GM06990 (cell line): ENCODE measurements at regions not wholly inside any gene's neighbourhood (a gene's known extent, or its start where the extent isn't known, plus 50 kb on each side); places are given as distances from the start of the nearest gene placed in this dataset.

Experiments
- DNase-seq: peaks from one replicate; pipeline ENCODE4 v3.0.0-alpha.2; 2011; ENCODE audit not compliant: insufficient read length; ENCODE audit errors: extremely low read depth
- H3K27me3 ChIP-seq: replicated peaks from 2 replicates; pipeline ENCODE4 v1.6.0; 2011; ENCODE audit warnings: low read length; ENCODE audit not compliant: control insufficient read depth, insufficient read depth
- H3K36me3 ChIP-seq: 2 replicates; pipeline ENCODE4 v1.5.1; 2011; ENCODE audit warnings: low read length; ENCODE audit not compliant: control insufficient read depth, insufficient read depth
- H3K4me3 ChIP-seq: replicated peaks from 2 replicates; pipeline ENCODE4 v1.5.1; 2011; ENCODE audit warnings: low read depth, mild to moderate bottlenecking, control low read depth, low read length
- CTCF ChIP-seq: IDR thresholded peaks from 2 replicates; pipeline ENCODE4 v1.5.1; 2011; ENCODE audit warnings: low read length, control low read depth, mild to moderate bottlenecking, inconsistent platforms; ENCODE audit not compliant: insufficient read depth, poor library complexity, severe bottlenecking

- H3K36me3 ChIP-seq: peaks cover 26% of the 10 kb centered on the region
Measured at GRCh38 chr12:124442772-124443445, 124.5 kb downstream of the NCOR2 start.

GRCh38 chr12:124442281-124442680, 125.1 kb downstream of the NCOR2 start:
- Histone ChIP-seq H3K27me3 (no peaks in the 10 kb centered on the region), H3K36me3 (peaks cover 28% of the 10 kb centered on the region), H3K4me3 (no peak overlapping the region)
- no peak for DNase-seq
- no peak for TF ChIP-seq CTCF

More at GRCh38 chr12:124442772-124443445, 124.5 kb downstream of the NCOR2 start:
- Histone ChIP-seq H3K27me3 (no peaks in the 10 kb centered on the region), H3K4me3 (no peak overlapping the region)
- TF ChIP-seq CTCF: no peak
- DNase-seq: no peak

DNA sequence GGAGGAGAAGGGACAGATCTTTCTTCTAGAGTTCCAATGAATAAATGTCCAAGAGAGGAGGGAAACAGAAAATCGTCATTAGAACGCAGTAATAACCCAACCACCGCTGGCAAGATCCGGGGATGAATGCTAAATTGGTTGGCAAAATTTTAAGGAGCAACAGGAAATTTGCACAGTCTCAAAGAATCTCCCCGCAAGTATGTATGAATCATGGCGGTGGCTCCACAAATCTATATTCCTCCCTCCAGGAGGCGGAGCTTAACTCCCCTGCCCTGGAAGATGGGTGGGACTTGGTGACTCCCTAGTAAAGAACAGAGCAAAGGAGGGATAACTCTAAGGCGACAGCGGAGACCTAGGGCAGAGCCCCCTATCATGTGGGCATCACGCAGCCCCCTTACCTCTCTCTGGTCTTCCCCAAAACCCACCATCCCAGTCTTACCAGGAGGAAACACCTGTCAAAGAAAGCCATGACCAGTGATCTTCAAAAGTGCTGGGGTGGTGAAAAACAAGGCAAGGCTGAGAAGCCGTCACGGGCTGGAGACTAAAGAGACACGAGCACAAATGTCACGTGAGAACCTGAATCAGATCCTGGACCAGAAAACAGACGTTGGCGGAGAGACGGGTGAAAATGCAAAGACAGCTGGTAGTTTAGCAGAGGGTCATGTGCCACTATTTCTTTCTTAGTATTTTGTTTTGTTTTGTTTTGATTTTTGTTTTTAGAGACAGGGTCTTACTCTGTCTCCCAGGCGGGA, 125.8 kb downstream of the NCOR2 start:
- no peak for DNase-seq
- no peak for TF ChIP-seq CTCF
- H3K36me3 ChIP-seq: peaks cover 28% of the 10 kb centered on the region
- no peak overlapping the region for H3K4me3 ChIP-seq
- no peaks in the 10 kb centered on the region for H3K27me3 ChIP-seq

DNA sequence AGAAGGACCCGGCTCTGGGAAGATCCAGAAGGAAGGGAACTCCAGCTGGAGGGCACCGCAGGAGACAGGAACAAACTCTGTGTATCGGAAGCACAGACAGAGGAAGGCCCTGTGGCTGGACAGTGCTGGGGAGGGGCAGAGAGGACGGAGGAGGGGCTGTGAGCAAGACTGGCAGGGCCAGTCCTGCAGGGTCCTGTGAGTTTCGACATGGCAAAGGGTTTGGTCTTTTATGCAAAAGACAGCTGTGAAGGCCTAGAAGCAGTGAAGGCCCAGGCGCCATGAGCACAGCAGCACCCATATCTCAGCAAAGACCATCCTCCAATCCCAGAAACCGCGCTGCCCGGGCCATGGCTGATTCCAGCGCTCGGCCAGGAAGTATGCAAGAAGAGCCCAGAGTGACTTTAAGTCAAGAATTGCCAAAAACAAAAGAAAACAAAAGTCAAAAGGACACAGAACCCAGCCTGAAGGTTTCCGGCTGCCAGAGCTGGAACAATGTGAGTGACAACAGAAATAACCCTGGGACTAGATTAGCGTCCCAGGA, 126.5 kb downstream of the NCOR2 start:
- Histone ChIP-seq H3K27me3 (no peaks in the 10 kb centered on the region), H3K4me3 (no peak overlapping the region), H3K36me3 (peaks cover 28% of the 10 kb centered on the region)
- DNase-seq: no peak
- TF ChIP-seq CTCF: no peak

GRCh38 chr12:124440031-124440626, 127.3 kb downstream of the NCOR2 start:
- no peak for TF ChIP-seq CTCF
- H3K4me3 ChIP-seq: no peak overlapping the region
- H3K36me3 ChIP-seq: peaks cover 29% of the 10 kb centered on the region
- DNase-seq: no peak
- H3K27me3 ChIP-seq: no peaks in the 10 kb centered on the region
